Adrenal gland (tissue), 5 donors: ENCODE measurements at regions not wholly inside any gene's neighbourhood (a gene's known extent, or its start where the extent isn't known, plus 50 kb on each side); places are given as distances from the start of the nearest gene placed in this dataset.

Experiments
- POLR2A ChIP-seq, 2 donors: fragments of 450-650 bp; IDR thresholded peaks; one replicate each; pipeline ENCODE4 v1.6.1; 2017; ENCODE audit warnings: antibody characterized with exemption in 2 of 2, mild to moderate bottlenecking in 2 of 2, moderate library complexity in 1 of 2
- TF ChIP-seq, protein P1 (sequence below), 6 experiments: fragments of 450-650 bp in 4 of 6; fragments of 200-600 bp in 2 of 6; sonication (generic) in 1 of 6; IDR thresholded peaks; 1 replicate in 5 of 6; 2 replicates in 1 of 6; pipeline versions ENCODE4 v1.5.1 to v1.8.0; 2016 to 2021; ENCODE audit warnings: antibody characterized with exemption in 6 of 6, mild to moderate bottlenecking in 2 of 6, moderate library complexity in 1 of 6
- donor health status: DM: no; HTN: no; CAD: no.

DNA sequence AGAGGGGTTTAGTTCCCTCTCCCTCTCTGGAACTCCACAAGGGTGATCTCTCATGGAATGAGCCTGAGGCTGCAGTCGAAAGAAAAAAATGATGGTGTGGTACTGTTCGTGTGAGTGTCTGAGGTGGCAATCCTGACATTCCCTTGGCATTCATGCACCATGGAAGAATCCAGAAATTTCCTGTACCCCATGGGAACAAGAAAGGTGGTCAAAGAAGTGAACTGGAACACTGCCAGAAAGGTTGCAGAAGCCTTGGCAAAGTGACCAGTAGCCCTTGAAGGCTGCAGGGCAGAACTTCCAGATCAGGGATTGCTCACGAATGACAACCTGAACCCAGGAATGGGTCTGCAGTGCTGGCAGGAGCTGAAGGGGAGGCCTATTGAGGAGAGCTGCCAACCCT, 394.7 kb downstream of the CD83 start:
- TF ChIP-seq, protein P1, sequence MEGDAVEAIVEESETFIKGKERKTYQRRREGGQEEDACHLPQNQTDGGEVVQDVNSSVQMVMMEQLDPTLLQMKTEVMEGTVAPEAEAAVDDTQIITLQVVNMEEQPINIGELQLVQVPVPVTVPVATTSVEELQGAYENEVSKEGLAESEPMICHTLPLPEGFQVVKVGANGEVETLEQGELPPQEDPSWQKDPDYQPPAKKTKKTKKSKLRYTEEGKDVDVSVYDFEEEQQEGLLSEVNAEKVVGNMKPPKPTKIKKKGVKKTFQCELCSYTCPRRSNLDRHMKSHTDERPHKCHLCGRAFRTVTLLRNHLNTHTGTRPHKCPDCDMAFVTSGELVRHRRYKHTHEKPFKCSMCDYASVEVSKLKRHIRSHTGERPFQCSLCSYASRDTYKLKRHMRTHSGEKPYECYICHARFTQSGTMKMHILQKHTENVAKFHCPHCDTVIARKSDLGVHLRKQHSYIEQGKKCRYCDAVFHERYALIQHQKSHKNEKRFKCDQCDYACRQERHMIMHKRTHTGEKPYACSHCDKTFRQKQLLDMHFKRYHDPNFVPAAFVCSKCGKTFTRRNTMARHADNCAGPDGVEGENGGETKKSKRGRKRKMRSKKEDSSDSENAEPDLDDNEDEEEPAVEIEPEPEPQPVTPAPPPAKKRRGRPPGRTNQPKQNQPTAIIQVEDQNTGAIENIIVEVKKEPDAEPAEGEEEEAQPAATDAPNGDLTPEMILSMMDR (IDR thresholded peaks at IDR 0.05), result no peak
- no peak for TF ChIP-seq POLR2A (IDR thresholded peaks at IDR 0.05)
